ENCODE measurements at regions not wholly inside any gene's neighbourhood (a gene's known extent, or its start where the extent isn't known, plus 50 kb on each side); places are given as distances from the start of the nearest gene placed in this dataset.

DNA sequence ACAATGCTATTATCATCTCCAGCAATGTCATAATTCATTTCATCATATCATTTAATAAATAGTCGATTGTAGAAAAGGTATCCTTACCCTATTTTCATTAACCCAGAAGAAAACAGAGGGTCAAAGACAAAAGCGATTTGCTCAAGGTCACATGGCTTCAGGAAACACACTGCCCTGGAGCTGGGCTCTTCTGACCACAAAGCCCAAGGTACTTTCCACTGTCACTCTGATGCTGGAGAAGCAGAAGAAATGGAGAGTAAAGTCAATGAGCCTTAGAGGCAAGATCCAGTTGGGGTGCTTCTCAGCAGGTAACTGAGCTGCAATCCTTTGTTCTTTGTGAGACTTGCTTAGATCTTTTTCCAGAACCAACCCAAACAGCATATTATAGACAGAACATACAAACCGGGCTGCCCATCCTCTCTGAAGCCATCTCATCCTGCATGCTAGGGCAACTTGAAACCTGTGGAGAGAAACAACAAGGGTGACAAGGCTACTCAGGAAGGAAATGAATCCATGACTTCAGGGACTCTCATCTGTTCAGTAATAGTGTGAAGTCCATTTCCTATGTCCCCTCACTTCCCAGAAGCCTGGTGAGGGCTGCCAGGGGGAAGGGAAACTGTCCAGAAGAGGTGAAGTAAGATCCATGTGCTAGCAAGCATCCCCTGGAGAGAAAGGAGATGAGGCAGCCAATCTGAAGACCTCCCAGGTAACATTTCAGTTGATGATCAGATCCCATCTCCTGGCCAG is 148.6 kb upstream of the SVIL start:
- Histone ChIP-seq H3K4me1 (replicated peaks in 1 of 2; ENCODE audit: control insufficient read depth in 2 of 2, insufficient read depth in 2 of 2, low read length in 2 of 2) (no peaks in the 10 kb centered on the region), H3K36me3 (ENCODE audit: control insufficient read depth, insufficient read depth, low read length) (no peaks in the 10 kb centered on the region), H3K79me2 (ENCODE audit: control insufficient read depth, insufficient read depth, low read length) (no peaks in the 10 kb centered on the region), H3K4me2 (ENCODE audit: insufficient read depth, low read length) (no peak overlapping the region), H3K27me3 (ENCODE audit: control insufficient read depth in 2 of 2, insufficient read depth in 2 of 2, low read length in 2 of 2) (peaks cover 3 to 19% of the 10 kb centered on the region in 2 experiments; a peak in 3 of 5 replicates), H2AFZ (ENCODE audit: low read depth, low read length) (no peak overlapping the region), H3K4me3 (no peak overlapping the region), H3K9me1 (ENCODE audit: control insufficient read depth, insufficient read depth, low read length) (no peaks in the 10 kb centered on the region), H3K27ac (ENCODE audit: extremely low read depth, low read depth, low read length) (no peak overlapping the region), H3K9me3 (replicated peaks; ENCODE audit: control insufficient read depth, insufficient read depth, low read depth, low read length) (no peaks in the 10 kb centered on the region), H4K20me1 (replicated peaks; ENCODE audit: control insufficient read depth, insufficient read depth, low read length) (no peaks in the 10 kb centered on the region), H3K9ac (ENCODE audit: insufficient read depth in 1 of 2, low read depth in 2 of 2, low read length in 2 of 2) (no peak overlapping the region)
- TF ChIP-seq, protein P1, sequence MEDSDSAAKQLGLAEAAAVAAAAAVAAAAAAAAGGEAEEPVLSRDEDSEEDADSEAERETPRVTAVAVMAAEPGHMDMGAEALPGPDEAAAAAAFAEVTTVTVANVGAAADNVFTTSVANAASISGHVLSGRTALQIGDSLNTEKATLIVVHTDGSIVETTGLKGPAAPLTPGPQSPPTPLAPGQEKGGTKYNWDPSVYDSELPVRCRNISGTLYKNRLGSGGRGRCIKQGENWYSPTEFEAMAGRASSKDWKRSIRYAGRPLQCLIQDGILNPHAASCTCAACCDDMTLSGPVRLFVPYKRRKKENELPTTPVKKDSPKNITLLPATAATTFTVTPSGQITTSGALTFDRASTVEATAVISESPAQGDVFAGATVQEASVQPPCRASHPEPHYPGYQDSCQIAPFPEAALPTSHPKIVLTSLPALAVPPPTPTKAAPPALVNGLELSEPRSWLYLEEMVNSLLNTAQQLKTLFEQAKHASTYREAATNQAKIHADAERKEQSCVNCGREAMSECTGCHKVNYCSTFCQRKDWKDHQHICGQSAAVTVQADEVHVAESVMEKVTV (CRISPR knock-in tag; IDR thresholded peaks at IDR 0.05): no peak
- TF ChIP-seq ZNF41 (CRISPR knock-in tag; conservative IDR thresholded peaks at IDR 0.05) (no peak), MYBL2 (IDR thresholded peaks at IDR 0.05; ENCODE audit: low read depth) (no peak), MYBL2 (CRISPR knock-in tag; IDR thresholded peaks at IDR 0.05; ENCODE audit: borderline replicate concordance) (no peak), GATA2 (CRISPR knock-in tag; IDR thresholded peaks at IDR 0.05) (no peak), JUND (IDR thresholded peaks at IDR 0.05; ENCODE audit: borderline replicate concordance, low read depth, low read length) (no peak), JUND (tag; IDR thresholded peaks at IDR 0.05; ENCODE audit: borderline replicate concordance, low read depth, low read length) (no peak), PRMT5 (CRISPR knock-in tag; IDR thresholded peaks at IDR 0.05) (no peak), YY1 (IDR thresholded peaks at IDR 0.05; ENCODE audit: borderline replicate concordance in 1 of 3, control insufficient read depth in 1 of 3, extremely low read depth in 1 of 3, insufficient read depth in 3 of 3, insufficient read length in 1 of 3, insufficient replicate concordance in 2 of 3, low read depth in 1 of 3, low read length in 2 of 3) (no peak), CSDE1 (IDR thresholded peaks at IDR 0.05) (no peak)
- TF ChIP-seq, protein P2, sequence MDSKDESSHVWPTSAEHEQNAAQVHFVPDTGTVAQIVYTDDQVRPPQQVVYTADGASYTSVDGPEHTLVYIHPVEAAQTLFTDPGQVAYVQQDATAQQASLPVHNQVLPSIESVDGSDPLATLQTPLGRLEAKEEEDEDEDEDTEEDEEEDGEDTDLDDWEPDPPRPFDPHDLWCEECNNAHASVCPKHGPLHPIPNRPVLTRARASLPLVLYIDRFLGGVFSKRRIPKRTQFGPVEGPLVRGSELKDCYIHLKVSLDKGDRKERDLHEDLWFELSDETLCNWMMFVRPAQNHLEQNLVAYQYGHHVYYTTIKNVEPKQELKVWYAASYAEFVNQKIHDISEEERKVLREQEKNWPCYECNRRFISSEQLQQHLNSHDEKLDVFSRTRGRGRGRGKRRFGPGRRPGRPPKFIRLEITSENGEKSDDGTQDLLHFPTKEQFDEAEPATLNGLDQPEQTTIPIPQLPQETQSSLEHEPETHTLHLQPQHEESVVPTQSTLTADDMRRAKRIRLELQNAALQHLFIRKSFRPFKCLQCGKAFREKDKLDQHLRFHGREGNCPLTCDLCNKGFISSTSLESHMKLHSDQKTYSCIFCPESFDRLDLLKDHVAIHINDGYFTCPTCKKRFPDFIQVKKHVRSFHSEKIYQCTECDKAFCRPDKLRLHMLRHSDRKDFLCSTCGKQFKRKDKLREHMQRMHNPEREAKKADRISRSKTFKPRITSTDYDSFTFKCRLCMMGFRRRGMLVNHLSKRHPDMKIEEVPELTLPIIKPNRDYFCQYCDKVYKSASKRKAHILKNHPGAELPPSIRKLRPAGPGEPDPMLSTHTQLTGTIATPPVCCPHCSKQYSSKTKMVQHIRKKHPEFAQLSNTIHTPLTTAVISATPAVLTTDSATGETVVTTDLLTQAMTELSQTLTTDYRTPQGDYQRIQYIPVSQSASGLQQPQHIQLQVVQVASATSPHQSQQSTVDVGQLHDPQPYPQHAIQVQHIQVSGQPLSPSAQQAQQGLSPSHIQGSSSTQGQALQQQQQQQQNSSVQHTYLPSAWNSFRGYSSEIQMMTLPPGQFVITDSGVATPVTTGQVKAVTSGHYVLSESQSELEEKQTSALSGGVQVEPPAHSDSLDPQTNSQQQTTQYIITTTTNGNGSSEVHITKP (IDR thresholded peaks at IDR 0.05; ENCODE audit: partially characterized antibody): no peak
- TF ChIP-seq, protein P3, sequence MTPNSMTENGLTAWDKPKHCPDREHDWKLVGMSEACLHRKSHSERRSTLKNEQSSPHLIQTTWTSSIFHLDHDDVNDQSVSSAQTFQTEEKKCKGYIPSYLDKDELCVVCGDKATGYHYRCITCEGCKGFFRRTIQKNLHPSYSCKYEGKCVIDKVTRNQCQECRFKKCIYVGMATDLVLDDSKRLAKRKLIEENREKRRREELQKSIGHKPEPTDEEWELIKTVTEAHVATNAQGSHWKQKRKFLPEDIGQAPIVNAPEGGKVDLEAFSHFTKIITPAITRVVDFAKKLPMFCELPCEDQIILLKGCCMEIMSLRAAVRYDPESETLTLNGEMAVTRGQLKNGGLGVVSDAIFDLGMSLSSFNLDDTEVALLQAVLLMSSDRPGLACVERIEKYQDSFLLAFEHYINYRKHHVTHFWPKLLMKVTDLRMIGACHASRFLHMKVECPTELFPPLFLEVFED (CRISPR knock-in tag; conservative IDR thresholded peaks at IDR 0.05): no peak
- 0% methylated on average over 3 of the region's 3 CpGs for WGBS (ENCODE audit: insufficient coverage, low coverage, missing lambda C conversion rate)
- CTCF ChIA-PET (ENCODE audit: low intra/inter-chr PET ratio): no interaction called here
- POLR2A ChIA-PET: no interaction called here
- BruUV-seq (replicated peaks): no TSS peak
- in situ Hi-C loops (cut with MboI) (no loop called here), intact Hi-C loops (cut with micrococcal nuclease) (no loop called here)
- ATAC-seq (no peak), FAIRE-seq (no peak), DNase-seq (ENCODE audit: extremely low read depth in 1 of 4, low spot score in 3 of 4) (no peak)

Data from K562 (cell line).